ENCODE measurements at regions not wholly inside any gene's neighbourhood (a gene's known extent, or its start where the extent isn't known, plus 50 kb on each side); places are given as distances from the start of the nearest gene placed in this dataset.

DNA sequence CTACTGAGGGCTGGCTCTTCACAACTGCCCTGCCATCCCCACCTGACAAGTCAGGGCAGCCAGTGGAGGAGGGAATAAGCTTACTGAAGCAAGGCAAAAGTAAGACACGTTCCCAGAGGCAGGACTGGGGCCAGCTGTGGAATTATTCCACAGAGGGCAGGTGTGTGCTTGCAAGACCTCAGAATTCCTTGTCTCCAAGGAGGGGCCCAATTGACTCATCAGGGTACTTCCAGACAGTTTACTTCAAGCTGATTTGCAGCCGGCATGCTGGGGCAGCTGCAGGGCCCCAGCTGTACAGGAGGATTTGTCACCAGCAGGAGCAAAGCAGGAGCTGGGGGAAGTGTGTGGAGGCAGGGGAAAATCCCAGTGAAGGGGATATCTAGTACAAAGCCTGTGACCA, 167.5 kb upstream of the CAMK1G start:
- ChIA-PET POLR2A (interaction anchor here (0.7 to 0.8 kb wide), 2 partner anchors 12 to 1548 kb away, joined by 3 read pairs; no protein-coding TSS in a partner anchor), CTCF (interaction anchor here (0.8 to 0.9 kb wide), 2 partner anchors 12 to 14 kb away, joined by 3 read pairs; no protein-coding TSS in a partner anchor)
- Mint-ChIP-seq H3K27me3 (ENCODE audit: insufficient read depth, unreplicated experiment) (no peaks in the 10 kb centered on the region), H3K4me3 (ENCODE audit: unreplicated experiment) (no peak overlapping the region), H3K4me1 (ENCODE audit: low read depth, unreplicated experiment) (peaks cover 24% of the 10 kb centered on the region), H3K27ac (ENCODE audit: unreplicated experiment) (peak overlapping the region; percentile 86), H3K36me3 (ENCODE audit: insufficient read depth, unreplicated experiment) (no peaks in the 10 kb centered on the region), H3K9me3 (ENCODE audit: unreplicated experiment) (peaks cover 10% of the 10 kb centered on the region)
- Histone ChIP-seq H3K4me3 (ENCODE audit: low read depth, low read length) (no peak overlapping the region), H3K36me3 (ENCODE audit: control insufficient read depth, insufficient read depth, low read length) (no peaks in the 10 kb centered on the region), H3K4me1 (peaks cover 43% of the 10 kb centered on the region), H3K27me3 (replicated peaks; ENCODE audit: control insufficient read depth, insufficient read depth, low read length) (no peaks in the 10 kb centered on the region), H3K9me3 (no peaks in the 10 kb centered on the region)
- TF ChIP-seq, protein P1, sequence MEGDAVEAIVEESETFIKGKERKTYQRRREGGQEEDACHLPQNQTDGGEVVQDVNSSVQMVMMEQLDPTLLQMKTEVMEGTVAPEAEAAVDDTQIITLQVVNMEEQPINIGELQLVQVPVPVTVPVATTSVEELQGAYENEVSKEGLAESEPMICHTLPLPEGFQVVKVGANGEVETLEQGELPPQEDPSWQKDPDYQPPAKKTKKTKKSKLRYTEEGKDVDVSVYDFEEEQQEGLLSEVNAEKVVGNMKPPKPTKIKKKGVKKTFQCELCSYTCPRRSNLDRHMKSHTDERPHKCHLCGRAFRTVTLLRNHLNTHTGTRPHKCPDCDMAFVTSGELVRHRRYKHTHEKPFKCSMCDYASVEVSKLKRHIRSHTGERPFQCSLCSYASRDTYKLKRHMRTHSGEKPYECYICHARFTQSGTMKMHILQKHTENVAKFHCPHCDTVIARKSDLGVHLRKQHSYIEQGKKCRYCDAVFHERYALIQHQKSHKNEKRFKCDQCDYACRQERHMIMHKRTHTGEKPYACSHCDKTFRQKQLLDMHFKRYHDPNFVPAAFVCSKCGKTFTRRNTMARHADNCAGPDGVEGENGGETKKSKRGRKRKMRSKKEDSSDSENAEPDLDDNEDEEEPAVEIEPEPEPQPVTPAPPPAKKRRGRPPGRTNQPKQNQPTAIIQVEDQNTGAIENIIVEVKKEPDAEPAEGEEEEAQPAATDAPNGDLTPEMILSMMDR (IDR thresholded peaks at IDR 0.05; ENCODE audit: insufficient read depth in 1 of 2, low read depth in 1 of 2, low read length in 1 of 2, severe bottlenecking in 1 of 2, unreplicated experiment in 1 of 2): no peak
- peak; percentile 46 to 76 for DNase-seq
- BruUV-seq (replicated peaks): no TSS peak
- intact Hi-C loops (cut with micrococcal nuclease; ENCODE audit: unreplicated experiment): no loop called here

DNA sequence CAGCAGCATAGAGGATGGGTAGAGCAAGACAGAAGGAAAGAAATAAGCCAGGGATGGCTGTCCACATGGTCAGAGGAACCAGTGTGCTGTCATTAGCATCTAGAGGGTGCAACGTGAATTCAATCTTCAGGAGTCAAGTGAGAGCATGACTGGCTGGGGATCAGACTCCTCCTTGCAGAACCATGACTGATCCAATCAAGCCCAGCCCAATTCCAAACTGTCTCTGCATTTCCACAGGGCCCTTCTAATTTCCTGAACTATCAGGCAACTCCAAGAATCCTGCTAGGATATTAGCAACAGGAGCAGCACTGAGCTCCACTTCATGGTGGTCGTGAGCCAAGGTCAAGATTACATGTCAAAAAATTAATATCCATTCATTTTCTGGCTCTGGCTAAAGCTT, 166.8 kb upstream of the CAMK1G start:
- H3K9me3 ChIP-seq: no peaks in the 10 kb centered on the region
- H3K9me3 Mint-ChIP-seq (ENCODE audit: unreplicated experiment): peaks cover 10% of the 10 kb centered on the region
- H3K27me3 ChIP-seq (replicated peaks; ENCODE audit: control insufficient read depth, insufficient read depth, low read length): no peaks in the 10 kb centered on the region
- no peak overlapping the region for H3K4me3 ChIP-seq (ENCODE audit: low read depth, low read length)
- peaks cover 24% of the 10 kb centered on the region for H3K4me1 Mint-ChIP-seq (ENCODE audit: low read depth, unreplicated experiment)
- H3K4me1 ChIP-seq: peaks cover 42% of the 10 kb centered on the region
- ChIA-PET POLR2A (interaction anchor here (0.8 kb wide), 1 partner anchor 11 kb away, joined by 3 read pairs; no protein-coding TSS in a partner anchor), CTCF (interaction anchor here (0.9 kb wide), 1 partner anchor 13 kb away, joined by 3 read pairs; no protein-coding TSS in a partner anchor)
- BruUV-seq (replicated peaks): no TSS peak
- no peaks in the 10 kb centered on the region for H3K36me3 Mint-ChIP-seq (ENCODE audit: insufficient read depth, unreplicated experiment)
- DNase-seq: no peak
- TF ChIP-seq, protein P1 (IDR thresholded peaks at IDR 0.05; ENCODE audit: insufficient read depth in 1 of 2, low read depth in 1 of 2, low read length in 1 of 2, severe bottlenecking in 1 of 2, unreplicated experiment in 1 of 2): no peak
- no peaks in the 10 kb centered on the region for H3K36me3 ChIP-seq (ENCODE audit: control insufficient read depth, insufficient read depth, low read length)
- no peak overlapping the region for H3K4me3 Mint-ChIP-seq (ENCODE audit: unreplicated experiment)
- no peaks in the 10 kb centered on the region for H3K27me3 Mint-ChIP-seq (ENCODE audit: insufficient read depth, unreplicated experiment)
- peak overlapping the region; percentile 86 for H3K27ac Mint-ChIP-seq (ENCODE audit: unreplicated experiment)
- intact Hi-C loops (cut with micrococcal nuclease; ENCODE audit: unreplicated experiment): no loop called here

- DNase-seq: no peak
- H3K27me3 ChIP-seq (replicated peaks; ENCODE audit: control insufficient read depth, insufficient read depth, low read length): no peaks in the 10 kb centered on the region
- Mint-ChIP-seq H3K27ac (ENCODE audit: unreplicated experiment) (peak overlapping the region; percentile 34), H3K27me3 (ENCODE audit: insufficient read depth, unreplicated experiment) (no peaks in the 10 kb centered on the region), H3K4me1 (ENCODE audit: low read depth, unreplicated experiment) (peaks cover 34% of the 10 kb centered on the region), H3K36me3 (ENCODE audit: insufficient read depth, unreplicated experiment) (no peaks in the 10 kb centered on the region), H3K4me3 (ENCODE audit: unreplicated experiment) (no peak overlapping the region), H3K9me3 (ENCODE audit: unreplicated experiment) (peaks cover 2% of the 10 kb centered on the region)
- TF ChIP-seq, protein P1 (IDR thresholded peaks at IDR 0.05; ENCODE audit: insufficient read depth in 1 of 2, low read depth in 1 of 2, low read length in 1 of 2, severe bottlenecking in 1 of 2, unreplicated experiment in 1 of 2): no peak
- H3K4me1 ChIP-seq: peaks cover 42% of the 10 kb centered on the region
- no TSS peak for BruUV-seq (replicated peaks)
- no peaks in the 10 kb centered on the region for H3K9me3 ChIP-seq
- no peaks in the 10 kb centered on the region for H3K36me3 ChIP-seq (ENCODE audit: control insufficient read depth, insufficient read depth, low read length)
- intact Hi-C loops (cut with micrococcal nuclease; ENCODE audit: unreplicated experiment): no loop called here
- ChIA-PET POLR2A (no interaction called here), CTCF (no interaction called here)
- H3K4me3 ChIP-seq (ENCODE audit: low read depth, low read length): no peak overlapping the region
Observed at GRCh38 chr1:209417761-209418160, 165.8 kb upstream of the CAMK1G start.

Data from Caco-2 (cell line).